Bronchial epithelial cell (primary cell): ENCODE measurements at regions not wholly inside any gene's neighbourhood (a gene's known extent, or its start where the extent isn't known, plus 50 kb on each side); places are given as distances from the start of the nearest gene placed in this dataset.

ENCODE experiments used
- DNase-seq: peaks from one replicate; pipeline ENCODE4 v3.0.0-alpha.2; 2010; ENCODE audit warnings: low read depth
- FAIRE-seq: peaks from 2 replicates; lab custom pipeline; 2011; peaks lifted over from hg19 to GRCh38; lab: Jason Lieb, UNC
- H3K27me3 ChIP-seq: 2 replicates; pipeline ENCODE4 v1.5.1; 2011; ENCODE audit warnings: low read length; ENCODE audit not compliant: control insufficient read depth, insufficient read depth
- H3K36me3 ChIP-seq: 2 replicates; pipeline ENCODE4 v1.5.1; 2011; ENCODE audit warnings: low read length; ENCODE audit not compliant: control insufficient read depth, insufficient read depth
- H3K4me3 ChIP-seq: 2 replicates; pipeline ENCODE4 v1.5.1; 2011; ENCODE audit warnings: mild to moderate bottlenecking, low read depth, low read length, control low read depth
- TF ChIP-seq, protein P1 (sequence below): IDR thresholded peaks from 2 replicates; pipeline ENCODE4 v1.5.1; 2011; ENCODE audit warnings: mild to moderate bottlenecking, moderate library complexity, low read length, control low read depth, inconsistent platforms; ENCODE audit not compliant: insufficient read depth, severe bottlenecking

DNA sequence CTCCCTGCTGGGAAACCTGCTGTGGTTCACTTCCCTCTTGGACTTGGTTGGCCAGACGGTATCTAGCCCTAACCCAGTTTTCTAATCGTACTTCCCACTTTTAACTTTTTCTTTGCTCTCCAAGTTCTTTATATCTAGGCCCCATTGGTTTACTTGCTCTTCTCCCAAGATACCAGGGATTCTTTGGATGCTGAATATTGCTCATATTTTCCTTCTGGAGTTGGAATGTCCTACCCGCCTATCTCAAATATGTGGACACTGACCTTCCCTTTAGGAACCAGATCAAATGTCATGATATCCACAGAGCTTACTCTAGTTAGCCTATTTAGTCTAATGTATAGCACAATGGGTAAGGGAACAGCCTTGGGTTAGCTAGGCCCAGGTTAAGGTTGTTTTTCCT, 228.6 kb downstream of the DACT1 start:
- H3K36me3 ChIP-seq, result no peaks in the 10 kb centered on the region
- no peak overlapping the region for H3K4me3 ChIP-seq
- DNase-seq (no peak), FAIRE-seq (no peak)
- no peaks in the 10 kb centered on the region for H3K27me3 ChIP-seq
- TF ChIP-seq, protein P1, sequence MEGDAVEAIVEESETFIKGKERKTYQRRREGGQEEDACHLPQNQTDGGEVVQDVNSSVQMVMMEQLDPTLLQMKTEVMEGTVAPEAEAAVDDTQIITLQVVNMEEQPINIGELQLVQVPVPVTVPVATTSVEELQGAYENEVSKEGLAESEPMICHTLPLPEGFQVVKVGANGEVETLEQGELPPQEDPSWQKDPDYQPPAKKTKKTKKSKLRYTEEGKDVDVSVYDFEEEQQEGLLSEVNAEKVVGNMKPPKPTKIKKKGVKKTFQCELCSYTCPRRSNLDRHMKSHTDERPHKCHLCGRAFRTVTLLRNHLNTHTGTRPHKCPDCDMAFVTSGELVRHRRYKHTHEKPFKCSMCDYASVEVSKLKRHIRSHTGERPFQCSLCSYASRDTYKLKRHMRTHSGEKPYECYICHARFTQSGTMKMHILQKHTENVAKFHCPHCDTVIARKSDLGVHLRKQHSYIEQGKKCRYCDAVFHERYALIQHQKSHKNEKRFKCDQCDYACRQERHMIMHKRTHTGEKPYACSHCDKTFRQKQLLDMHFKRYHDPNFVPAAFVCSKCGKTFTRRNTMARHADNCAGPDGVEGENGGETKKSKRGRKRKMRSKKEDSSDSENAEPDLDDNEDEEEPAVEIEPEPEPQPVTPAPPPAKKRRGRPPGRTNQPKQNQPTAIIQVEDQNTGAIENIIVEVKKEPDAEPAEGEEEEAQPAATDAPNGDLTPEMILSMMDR, result no peak

DNA sequence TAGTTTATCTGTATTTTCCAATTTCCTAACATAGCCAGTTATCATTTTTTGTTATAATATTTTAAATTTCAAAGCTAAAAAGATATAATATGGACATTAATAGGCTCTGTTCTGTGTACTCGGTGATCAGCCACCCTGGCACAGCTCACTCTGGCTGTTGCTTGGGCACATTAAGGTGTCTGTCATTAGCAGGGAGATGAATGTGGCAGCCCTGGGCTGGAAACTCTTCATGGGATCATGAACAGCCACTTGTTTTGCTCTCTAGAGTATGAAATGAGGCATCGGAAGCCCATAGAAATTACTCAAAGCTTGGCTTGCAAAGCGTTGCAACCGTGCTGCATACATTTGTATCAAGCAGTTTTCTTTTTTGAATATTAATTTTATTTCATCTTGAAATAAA, 233.2 kb downstream of the DACT1 start:
- DNase-seq (no peak), FAIRE-seq (no peak)
- TF ChIP-seq, protein P1, result no peak
- Histone ChIP-seq H3K4me3 (no peak overlapping the region), H3K36me3 (no peaks in the 10 kb centered on the region), H3K27me3 (no peaks in the 10 kb centered on the region)

DNA sequence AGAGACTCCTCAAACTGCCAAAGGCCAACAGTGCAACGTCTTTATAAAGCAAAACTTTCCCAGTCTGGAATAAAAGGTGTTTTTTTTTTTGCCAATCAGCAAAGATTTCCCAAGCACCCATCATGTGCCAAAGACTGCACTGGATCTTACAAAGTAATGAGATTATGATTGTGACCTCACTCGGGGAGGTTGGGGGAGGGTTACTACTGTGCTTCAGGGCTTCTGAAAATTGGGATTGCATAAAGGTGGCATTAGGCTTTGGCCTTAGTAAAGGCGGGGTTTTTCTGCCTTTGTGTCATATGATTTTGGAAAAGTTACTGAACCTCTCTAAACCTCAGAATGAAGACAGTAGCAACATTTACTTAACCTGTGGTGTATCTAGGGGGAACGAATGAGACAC, 233.8 kb downstream of the DACT1 start:
- H3K27me3 ChIP-seq, result no peaks in the 10 kb centered on the region
- DNase-seq, result no peak
- no peak overlapping the region for H3K4me3 ChIP-seq
- no peak for FAIRE-seq
- TF ChIP-seq, protein P1, result no peak
- no peaks in the 10 kb centered on the region for H3K36me3 ChIP-seq

DNA sequence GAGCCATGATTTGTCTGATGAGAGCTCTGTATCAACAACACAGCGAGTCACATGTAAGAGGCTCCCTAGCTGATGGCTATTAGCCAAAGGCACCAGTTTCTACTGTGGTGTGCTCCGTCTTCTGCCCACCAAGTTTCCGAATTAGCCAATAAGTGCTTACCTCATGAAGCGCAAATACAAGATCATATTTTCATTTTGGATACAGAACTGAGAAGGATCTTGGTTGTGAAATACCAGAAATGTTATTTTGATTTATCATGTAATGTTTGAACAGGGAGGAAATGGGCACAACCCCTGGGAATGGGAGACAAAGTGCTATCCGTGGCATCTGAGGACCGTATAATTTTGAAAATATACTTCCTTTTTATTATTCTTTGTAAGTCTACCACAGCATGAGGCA, 234.3 kb downstream of the DACT1 start:
- FAIRE-seq, result no peak
- Histone ChIP-seq H3K27me3 (no peaks in the 10 kb centered on the region), H3K36me3 (no peaks in the 10 kb centered on the region), H3K4me3 (no peak overlapping the region)
- peak; percentile 10 for DNase-seq
- TF ChIP-seq, protein P1, result no peak

DNA sequence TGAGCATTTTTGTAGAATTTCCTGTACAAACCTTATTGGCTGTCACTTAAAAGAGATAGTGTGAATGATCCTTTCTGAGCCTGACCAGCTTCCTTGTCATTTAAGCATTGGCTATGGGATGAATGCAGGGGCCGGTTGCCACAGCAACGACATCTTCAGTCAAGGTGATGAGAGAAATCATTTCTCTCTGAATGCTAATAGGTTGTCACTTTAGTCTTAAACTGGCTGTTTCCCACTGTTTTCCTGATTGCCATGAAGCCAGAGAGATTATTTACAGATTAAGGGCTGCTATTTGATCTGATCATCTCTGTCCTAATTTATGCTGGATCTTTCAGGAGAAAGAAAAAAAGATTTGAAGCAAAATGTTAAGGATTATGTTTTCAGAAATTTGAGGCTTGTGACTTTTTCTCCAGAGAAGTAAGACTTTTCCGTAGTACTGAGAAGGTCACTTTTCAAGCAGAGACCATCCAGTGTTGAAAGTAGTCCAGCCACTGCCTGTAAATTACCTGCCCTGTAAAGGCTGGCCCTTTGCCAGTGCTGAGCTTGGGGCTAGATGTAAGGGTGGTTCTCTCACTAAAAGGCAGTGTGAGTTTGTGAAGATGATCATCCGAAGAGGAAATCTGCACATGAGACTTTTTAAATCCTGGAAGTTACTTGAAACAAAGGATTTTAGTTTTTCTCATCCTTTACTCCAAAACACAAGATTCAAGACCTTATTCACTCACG, 235.6 kb downstream of the DACT1 start:
- H3K27me3 ChIP-seq, result no peaks in the 10 kb centered on the region
- DNase-seq, result no peak
- H3K36me3 ChIP-seq, result no peaks in the 10 kb centered on the region
- TF ChIP-seq, protein P1, result no peak
- no peak overlapping the region for H3K4me3 ChIP-seq
- FAIRE-seq, result no peak

DNA sequence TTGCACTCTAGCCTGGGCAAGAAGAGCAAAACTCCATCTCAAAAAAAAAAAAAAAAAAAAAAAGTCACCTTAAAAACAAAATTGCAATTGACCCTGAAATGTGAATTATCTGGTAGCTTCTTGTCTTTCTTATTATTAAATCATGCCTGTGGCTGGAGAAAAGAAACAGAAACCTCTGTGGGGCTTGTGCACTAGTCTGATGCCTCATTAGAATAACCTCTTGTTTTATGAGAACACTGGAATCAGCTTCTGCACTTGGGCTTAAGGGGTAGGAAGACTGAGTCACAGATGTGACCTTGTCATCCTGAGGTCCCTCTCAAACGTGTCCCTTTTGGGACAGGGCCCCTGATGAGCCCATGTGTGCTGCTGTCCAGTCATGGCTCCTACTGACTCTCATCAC, 237.9 kb downstream of the DACT1 start:
- Histone ChIP-seq H3K27me3 (no peaks in the 10 kb centered on the region), H3K36me3 (no peaks in the 10 kb centered on the region), H3K4me3 (no peak overlapping the region)
- FAIRE-seq (no peak), DNase-seq (no peak)
- TF ChIP-seq, protein P1, result no peak
